Heart right ventricle (tissue), 16 donors: ENCODE measurements at regions not wholly inside any gene's neighbourhood (a gene's known extent, or its start where the extent isn't known, plus 50 kb on each side); places are given as distances from the start of the nearest gene placed in this dataset.

Experiments
- ATAC-seq, 8 donors: fragments of 200-7000 bp; cut with Tn5 transposase; one replicate each; pipeline ENCODE4 v1.9.1; 2020; ENCODE audit warnings: mild to moderate bottlenecking in 8 of 8, moderate library complexity in 8 of 8, moderate number of reproducible peaks in 1 of 8
- DNase-seq, 2 donors: peaks; one replicate each; pipeline ENCODE4 v3.0.0-alpha.2; 2020
- H3K27ac ChIP-seq, 10 donors: fragments of 200-600 bp; sonication (generic) in 2 of 10; one replicate each; pipeline versions ENCODE4 v1.5.0 to v1.8.0; 2020 to 2022; ENCODE audit warnings: mild to moderate bottlenecking in 3 of 10
- H3K27me3 ChIP-seq, 7 donors: fragments of 200-600 bp; one replicate each; pipeline ENCODE4 v1.8.0; 2021 to 2022; ENCODE audit warnings: mild to moderate bottlenecking in 2 of 7
- H3K36me3 ChIP-seq, 9 donors: fragments of 200-600 bp; sonication (generic) in 1 of 9; one replicate each; pipeline versions ENCODE4 v1.5.0 to v1.8.0; 2020 to 2022; ENCODE audit warnings: mild to moderate bottlenecking in 2 of 9
- H3K4me1 ChIP-seq, 9 donors: fragments of 200-600 bp; sonication (generic) in 1 of 9; one replicate each; pipeline versions ENCODE4 v1.5.0 to v1.8.0; 2020 to 2022; ENCODE audit warnings: mild to moderate bottlenecking in 4 of 9
- H3K4me3 ChIP-seq, 10 donors: fragments of 200-600 bp; sonication (generic) in 2 of 10; one replicate each; pipeline versions ENCODE4 v1.5.0 to v1.8.0; 2020 to 2022; ENCODE audit warnings: mild to moderate bottlenecking in 7 of 10, moderate library complexity in 2 of 10
- H3K9me3 ChIP-seq, 11 donors: fragments of 200-600 bp in 10 of 11; sonication (generic) in 2 of 11; one replicate each; pipeline versions ENCODE4 v1.5.0 to v1.8.0; 2013 to 2022; ENCODE audit warnings: mild to moderate bottlenecking in 2 of 11, control low read depth in 1 of 11, moderate library complexity in 1 of 11
- CTCF ChIP-seq, 9 donors: fragments of 200-600 bp; sonication (generic) in 2 of 9; IDR thresholded peaks; one replicate each; pipeline versions ENCODE4 v1.5.0 to v1.8.0; 2021 to 2022; ENCODE audit warnings: antibody characterized with exemption in 9 of 9, mild to moderate bottlenecking in 5 of 9, moderate library complexity in 1 of 9
- WGBS, 2 donors: extraction: QIAGEN DNeasy Blood & Tissue Kit; methylation state at CpG; one replicate each; pipeline ENCODE4 v1.1.7; 2013; ENCODE audit warnings: inconsistent platforms in 1 of 2; 5-methylcytosine and 5-hydroxymethylcytosine counted together
- intact Hi-C, 10 donors: fragments of 100-400 bp; cut with DNase I; formaldehyde crosslinking; loops; one replicate each; pipeline versions ENCODE4 v1.11.1 to v1.14.2; 2022
- donor health status: Arrhythmogenic right ventricular cardiomyopathy.
- donor health status: ischemic (EF 13 %, LVEDD 7.1; RV severe dilation, severe dysfunction).
- donor health status: healthy with polysubstance abuse.
- donor health status: DM: no; HTN: yes; CAD: no.
- donor health status: DM: no; HTN: no; CAD: no.
- donor health status: ischemic (EF 25% LVEDD 6.9; RV normal size, moderate dysfunction).
- donor health status: ischemic (EF 25% LVEDD 5.7; RV mildly dilated, moderate dysfunction).
- donor health status: healthy.
- donor health status: DM: yes; HTN: yes; CAD: no.
- donor health status: Ischemic cardiomyopathy.
- donor health status: ischemic (EF 35%, LVEDD 5.7; RV mildly dilated, moderate dysfunction).
- donor health status: nonischemic (EF 11% LVEDD 7.7; RV severe dilation, severe dysfunction).
- donor health status: DM: yes; HTN: yes; CAD: no.
- donor health status: PGD.
- donor health status: ischemic (EF 29% LVEDD 5.4; RV normal size, mild dysfunction).
- donor health status: nonischemic (EF 23%, LVEDD 6.1; RV moderate dilation, normal function).

GRCh38 chr3:16103472-16103871, 71.0 kb upstream of the GALNT15 start:
- no peaks in the 10 kb centered on the region for H3K9me3 ChIP-seq
- no peak for TF ChIP-seq CTCF (IDR thresholded peaks at IDR 0.05)
- DNase-seq: no peak
- peak in 6 of 8 donors; percentile 39 to 74 (median 60) for ATAC-seq
- intact Hi-C loops: loop anchor here in 1 of 10 donors (5.0 kb wide), 1 partner anchor 41 kb away; no protein-coding TSS in a partner anchor
- H3K36me3 ChIP-seq: no peaks in the 10 kb centered on the region
- no peaks in the 10 kb centered on the region for H3K27me3 ChIP-seq
- H3K27ac ChIP-seq: peak overlapping the region in 6 of 10 donors; percentile 14 to 52 (median 40)
- peaks cover 0 to 10% (median 2%) of the 10 kb centered on the region in 9 donors for H3K4me1 ChIP-seq
- 67 to 72% methylated on average over 3 of the region's 3 CpGs for WGBS, 2 donors
- no peak overlapping the region for H3K4me3 ChIP-seq

- H3K36me3 ChIP-seq: no peaks in the 10 kb centered on the region
- WGBS, 2 donors: 77 to 85% methylated on average over 2 of the region's 2 CpGs
- H3K9me3 ChIP-seq: no peaks in the 10 kb centered on the region
- no peak for DNase-seq
- ATAC-seq: no peak
- H3K27ac ChIP-seq: peak overlapping the region in 4 of 10 donors; percentile 39 to 52 (median 46)
- no peaks in the 10 kb centered on the region for H3K27me3 ChIP-seq
- peaks cover 0 to 13% (median 2%) of the 10 kb centered on the region in 9 donors for H3K4me1 ChIP-seq
- H3K4me3 ChIP-seq: no peak overlapping the region
- TF ChIP-seq CTCF (IDR thresholded peaks at IDR 0.05): no peak
- intact Hi-C loops: loop anchor here in 1 of 10 donors (5.0 kb wide), 1 partner anchor 42 kb away; no protein-coding TSS in a partner anchor
These were observed 70.3 kb upstream of the GALNT15 start for GRCh38 chr3:16104156-16104555.

- no peak for TF ChIP-seq CTCF (IDR thresholded peaks at IDR 0.05)
- Histone ChIP-seq H3K4me3 (no peak overlapping the region), H3K27ac (no peak overlapping the region), H3K27me3 (no peaks in the 10 kb centered on the region), H3K4me1 (peaks cover 0 to 26% (median 2%) of the 10 kb centered on the region in 9 donors), H3K9me3 (no peaks in the 10 kb centered on the region), H3K36me3 (no peaks in the 10 kb centered on the region)
- no peak for DNase-seq
- ATAC-seq: no peak
- WGBS, 2 donors: 82 to 91% methylated on average over 1 of the region's 1 CpG
- intact Hi-C loops: loop anchor here in 1 of 10 donors (5.0 kb wide), 1 partner anchor 44 kb away; no protein-coding TSS in a partner anchor
These were observed 68.4 kb upstream of the GALNT15 start for GRCh38 chr3:16106050-16106449.

- no peak for DNase-seq
- no peak for ATAC-seq
- intact Hi-C loops: loop anchor here in 1 of 10 donors (5.0 kb wide), 1 partner anchor 46 kb away; no protein-coding TSS in a partner anchor
- Histone ChIP-seq H3K4me1 (peaks cover 0 to 25% (median 2%) of the 10 kb centered on the region in 9 donors), H3K4me3 (no peak overlapping the region), H3K36me3 (no peaks in the 10 kb centered on the region), H3K27me3 (no peaks in the 10 kb centered on the region), H3K27ac (no peak overlapping the region), H3K9me3 (peaks cover 0 to 5% (median 0%) of the 10 kb centered on the region in 11 donors)
- 67 to 71% methylated on average over 2 of the region's 2 CpGs for WGBS, 2 donors
- no peak for TF ChIP-seq CTCF (IDR thresholded peaks at IDR 0.05)
These were observed 66.1 kb upstream of the GALNT15 start for GRCh38 chr3:16108424-16108823.
